Liver (tissue), 8 donors: ENCODE measurements at regions not wholly inside any gene's neighbourhood (a gene's known extent, or its start where the extent isn't known, plus 50 kb on each side); places are given as distances from the start of the nearest gene placed in this dataset.
A peak's percentile ranks its signal among the peaks of the same experiment; 100 is the strongest.

Source experiments
- DNase-seq: peaks from one replicate; pipeline ENCODE4 v3.0.0-alpha.2; 2017; ENCODE audit warnings: low spot score
- H3K27ac ChIP-seq, 2 donors: one replicate each; pipeline ENCODE4 v1.7.0; 2013; ENCODE audit warnings: inconsistent platforms in 2 of 2, low read length in 2 of 2, control low read depth in 1 of 2, low read depth in 1 of 2, mild to moderate bottlenecking in 1 of 2
- H3K27me3 ChIP-seq, 4 donors: one replicate each; pipeline versions ENCODE4 v1.6.1 to v1.7.0; 2013; ENCODE audit warnings: low read length in 3 of 4, inconsistent platforms in 1 of 4, mild to moderate bottlenecking in 1 of 4, moderate library complexity in 1 of 4; ENCODE audit not compliant: control insufficient read depth in 4 of 4, insufficient read depth in 4 of 4
- H3K36me3 ChIP-seq, 4 donors: one replicate each; pipeline versions ENCODE4 v1.6.1 to v1.7.0; 2013; ENCODE audit warnings: low read length in 3 of 4, mild to moderate bottlenecking in 3 of 4, low read depth in 1 of 4, moderate library complexity in 1 of 4; ENCODE audit not compliant: control insufficient read depth in 4 of 4, insufficient read depth in 3 of 4
- H3K4me1 ChIP-seq, 4 donors: one replicate each; pipeline versions ENCODE4 v1.6.1 to v1.7.0; 2013; ENCODE audit warnings: low read length in 3 of 4, mild to moderate bottlenecking in 3 of 4, moderate library complexity in 1 of 4; ENCODE audit not compliant: control insufficient read depth in 4 of 4, insufficient read depth in 4 of 4
- H3K4me3 ChIP-seq, 3 donors: one replicate each; pipeline versions ENCODE4 v1.6.1 to v1.7.0; 2013; ENCODE audit warnings: low read length in 3 of 3, control low read depth in 1 of 3, low read depth in 1 of 3, mild to moderate bottlenecking in 1 of 3
- H3K9ac ChIP-seq, 2 donors: one replicate each; pipeline ENCODE4 v1.7.0; 2013; ENCODE audit warnings: low read length in 2 of 2, mild to moderate bottlenecking in 2 of 2, moderate library complexity in 2 of 2, control low read depth in 1 of 2, low read depth in 1 of 2
- H3K9me3 ChIP-seq, 4 donors: one replicate each; pipeline versions ENCODE4 v1.6.1 to v1.7.0; 2013; ENCODE audit warnings: low read length in 3 of 4; ENCODE audit not compliant: control insufficient read depth in 4 of 4
- EGR1 ChIP-seq, 2 donors: IDR thresholded peaks; 2 replicates each; pipeline ENCODE4 v1.6.1; 2016 to 2018; ENCODE audit warnings: antibody characterized with exemption in 2 of 2, low read depth in 2 of 2
- FOXA1 ChIP-seq: IDR thresholded peaks from 2 replicates; pipeline ENCODE4 v1.6.1; 2016; ENCODE audit warnings: antibody characterized with exemption
- FOXA2 ChIP-seq: IDR thresholded peaks from 2 replicates; pipeline ENCODE4 v1.6.1; 2016; ENCODE audit warnings: antibody characterized with exemption
- HNF4A ChIP-seq, 2 donors: conservative IDR thresholded peaks; 2 replicates each; pipeline ENCODE4 v1.6.1; 2016; ENCODE audit warnings: antibody characterized with exemption in 2 of 2, mild to moderate bottlenecking in 2 of 2
- JUND ChIP-seq, 2 donors: IDR thresholded peaks; 2 replicates each; pipeline ENCODE4 v1.6.1; 2016; ENCODE audit warnings: antibody characterized with exemption in 2 of 2
- RAD21 ChIP-seq, 2 donors: IDR thresholded peaks; 2 replicates each; pipeline ENCODE4 v1.6.1; 2016; ENCODE audit warnings: antibody characterized with exemption in 2 of 2, mild to moderate bottlenecking in 2 of 2
- ZBTB33 ChIP-seq: IDR thresholded peaks from 2 replicates; pipeline ENCODE4 v1.6.1; 2016; ENCODE audit warnings: antibody characterized with exemption
- WGBS: extraction: QIAGEN DNeasy Blood & Tissue Kit; methylation state at CpG from one replicate; pipeline ENCODE4 v1.1.7; 2013; 5-methylcytosine and 5-hydroxymethylcytosine counted together
- TF ChIP-seq, protein P1 (sequence below): IDR thresholded peaks from 2 replicates; pipeline ENCODE4 v1.6.1; 2016; ENCODE audit warnings: antibody characterized with exemption
- TF ChIP-seq, protein P2 (sequence below): fragments of 150-350 bp; IDR thresholded peaks from 2 replicates; pipeline ENCODE4 v1.5.1; 2017; ENCODE audit warnings: improper control_type of control experiment, low read depth, low read length; ENCODE audit not compliant: missing input control
- TF ChIP-seq, protein P3 (sequence below): IDR thresholded peaks from 2 replicates; pipeline ENCODE4 v1.6.1; 2016; ENCODE audit warnings: antibody characterized with exemption, mild to moderate bottlenecking
- TF ChIP-seq, protein P4 (sequence below): IDR thresholded peaks from 2 replicates; pipeline ENCODE4 v1.6.1; 2016; ENCODE audit warnings: antibody characterized with exemption
- donor health status: healthy.
- donor health status: healthy.
- donor health status: healthy.
- donor health status: healthy.
- donor health status: healthy.

DNA sequence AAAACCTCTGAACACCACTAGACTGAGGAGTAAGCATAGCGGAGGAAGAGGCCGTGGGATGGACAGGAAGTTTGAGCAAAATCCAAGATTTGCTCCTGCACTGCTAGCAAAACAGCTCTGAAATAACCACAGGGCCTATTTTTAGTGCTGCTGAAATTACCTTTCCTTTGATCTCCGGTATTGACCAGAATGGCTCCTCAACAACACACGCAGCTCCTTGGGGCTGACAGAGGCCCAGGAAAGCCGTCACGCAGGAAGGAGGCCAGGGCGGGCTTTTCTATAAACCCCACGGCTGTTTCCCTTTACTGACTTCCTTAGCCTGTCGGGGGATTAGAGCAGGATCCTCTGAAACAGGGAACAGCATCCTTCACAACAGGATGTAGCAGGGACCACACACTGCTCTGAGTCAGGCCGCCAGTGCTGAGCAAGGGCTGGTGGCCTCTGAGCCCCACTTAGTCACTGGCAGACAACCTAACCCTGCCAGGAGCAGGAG lies 80.8 kb upstream of the LCLAT1 start:
- no peak overlapping the region for H3K9ac ChIP-seq
- WGBS, result 77% methylated on average over 10 of the region's 10 CpGs
- peak overlapping the region; percentile 7 to 8 for H3K27ac ChIP-seq
- H3K27me3 ChIP-seq, result peaks cover 0 to 5% (median 0%) of the 10 kb centered on the region in 4 donors
- TF ChIP-seq EGR1 (IDR thresholded peaks at IDR 0.05; ENCODE audit: low read depth in 2 of 2) (no peak), HNF4A (conservative IDR thresholded peaks at IDR 0.05) (no peak), RAD21 (IDR thresholded peaks at IDR 0.05) (peak in 1 of 2 donors; percentile 14), FOXA2 (no peak), JUND (IDR thresholded peaks at IDR 0.05) (no peak), ZBTB33 (no peak)
- TF ChIP-seq, protein P1, sequence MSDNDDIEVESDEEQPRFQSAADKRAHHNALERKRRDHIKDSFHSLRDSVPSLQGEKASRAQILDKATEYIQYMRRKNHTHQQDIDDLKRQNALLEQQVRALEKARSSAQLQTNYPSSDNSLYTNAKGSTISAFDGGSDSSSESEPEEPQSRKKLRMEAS, result no peak
- peaks cover 0 to 3% (median 0%) of the 10 kb centered on the region in 4 donors for H3K4me1 ChIP-seq
- H3K9me3 ChIP-seq, result no peaks in the 10 kb centered on the region
- DNase-seq, result no peak
- H3K4me3 ChIP-seq, result no peak overlapping the region
- H3K36me3 ChIP-seq, result no peaks in the 10 kb centered on the region

DNA sequence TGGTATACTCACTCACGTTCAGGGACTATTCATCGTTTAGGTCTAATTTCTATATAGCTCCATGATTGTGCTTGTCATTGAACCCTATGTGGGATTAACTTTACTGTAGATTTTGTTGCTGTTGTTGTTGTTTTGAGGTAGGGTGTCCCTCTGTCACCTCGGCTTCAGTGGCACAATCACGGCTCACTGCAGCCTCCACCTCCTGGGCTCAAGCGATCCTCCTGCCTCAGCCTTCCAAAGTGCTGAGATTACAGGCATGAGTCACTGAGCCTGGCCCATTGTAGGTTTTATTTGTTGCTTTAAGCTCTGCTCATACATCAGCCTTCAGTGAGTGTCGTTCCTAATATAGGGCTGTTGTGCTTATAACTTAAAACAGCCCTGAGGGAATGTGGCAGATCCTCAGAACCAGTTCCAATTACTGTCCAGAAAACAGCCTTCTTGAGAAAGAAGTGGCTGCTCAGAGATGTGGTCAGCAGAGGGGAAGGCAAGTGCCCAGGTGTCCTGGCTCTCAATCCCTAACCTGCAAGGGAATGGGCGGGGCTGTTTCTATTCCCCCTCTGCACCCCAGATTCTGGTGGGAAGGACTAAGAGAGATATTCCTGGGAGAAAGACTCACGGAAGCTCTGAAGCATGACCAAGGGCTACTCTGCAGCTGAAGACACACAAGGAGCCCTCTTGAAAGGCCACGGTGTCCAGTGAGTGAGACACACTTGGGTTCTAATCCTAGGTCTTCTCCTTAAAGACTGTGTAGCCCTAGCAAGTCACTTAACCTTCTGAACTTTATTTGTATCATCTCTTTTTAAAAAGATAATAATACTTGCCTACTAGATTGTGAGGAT lies 79.6 kb upstream of the LCLAT1 start:
- no peaks in the 10 kb centered on the region for H3K9me3 ChIP-seq
- H3K9ac ChIP-seq, result no peak overlapping the region
- H3K27ac ChIP-seq, result no peak overlapping the region
- peaks cover 0 to 5% (median 0%) of the 10 kb centered on the region in 4 donors for H3K27me3 ChIP-seq
- TF ChIP-seq, protein P2, sequence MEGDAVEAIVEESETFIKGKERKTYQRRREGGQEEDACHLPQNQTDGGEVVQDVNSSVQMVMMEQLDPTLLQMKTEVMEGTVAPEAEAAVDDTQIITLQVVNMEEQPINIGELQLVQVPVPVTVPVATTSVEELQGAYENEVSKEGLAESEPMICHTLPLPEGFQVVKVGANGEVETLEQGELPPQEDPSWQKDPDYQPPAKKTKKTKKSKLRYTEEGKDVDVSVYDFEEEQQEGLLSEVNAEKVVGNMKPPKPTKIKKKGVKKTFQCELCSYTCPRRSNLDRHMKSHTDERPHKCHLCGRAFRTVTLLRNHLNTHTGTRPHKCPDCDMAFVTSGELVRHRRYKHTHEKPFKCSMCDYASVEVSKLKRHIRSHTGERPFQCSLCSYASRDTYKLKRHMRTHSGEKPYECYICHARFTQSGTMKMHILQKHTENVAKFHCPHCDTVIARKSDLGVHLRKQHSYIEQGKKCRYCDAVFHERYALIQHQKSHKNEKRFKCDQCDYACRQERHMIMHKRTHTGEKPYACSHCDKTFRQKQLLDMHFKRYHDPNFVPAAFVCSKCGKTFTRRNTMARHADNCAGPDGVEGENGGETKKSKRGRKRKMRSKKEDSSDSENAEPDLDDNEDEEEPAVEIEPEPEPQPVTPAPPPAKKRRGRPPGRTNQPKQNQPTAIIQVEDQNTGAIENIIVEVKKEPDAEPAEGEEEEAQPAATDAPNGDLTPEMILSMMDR, result no peak
- TF ChIP-seq, protein P3, sequence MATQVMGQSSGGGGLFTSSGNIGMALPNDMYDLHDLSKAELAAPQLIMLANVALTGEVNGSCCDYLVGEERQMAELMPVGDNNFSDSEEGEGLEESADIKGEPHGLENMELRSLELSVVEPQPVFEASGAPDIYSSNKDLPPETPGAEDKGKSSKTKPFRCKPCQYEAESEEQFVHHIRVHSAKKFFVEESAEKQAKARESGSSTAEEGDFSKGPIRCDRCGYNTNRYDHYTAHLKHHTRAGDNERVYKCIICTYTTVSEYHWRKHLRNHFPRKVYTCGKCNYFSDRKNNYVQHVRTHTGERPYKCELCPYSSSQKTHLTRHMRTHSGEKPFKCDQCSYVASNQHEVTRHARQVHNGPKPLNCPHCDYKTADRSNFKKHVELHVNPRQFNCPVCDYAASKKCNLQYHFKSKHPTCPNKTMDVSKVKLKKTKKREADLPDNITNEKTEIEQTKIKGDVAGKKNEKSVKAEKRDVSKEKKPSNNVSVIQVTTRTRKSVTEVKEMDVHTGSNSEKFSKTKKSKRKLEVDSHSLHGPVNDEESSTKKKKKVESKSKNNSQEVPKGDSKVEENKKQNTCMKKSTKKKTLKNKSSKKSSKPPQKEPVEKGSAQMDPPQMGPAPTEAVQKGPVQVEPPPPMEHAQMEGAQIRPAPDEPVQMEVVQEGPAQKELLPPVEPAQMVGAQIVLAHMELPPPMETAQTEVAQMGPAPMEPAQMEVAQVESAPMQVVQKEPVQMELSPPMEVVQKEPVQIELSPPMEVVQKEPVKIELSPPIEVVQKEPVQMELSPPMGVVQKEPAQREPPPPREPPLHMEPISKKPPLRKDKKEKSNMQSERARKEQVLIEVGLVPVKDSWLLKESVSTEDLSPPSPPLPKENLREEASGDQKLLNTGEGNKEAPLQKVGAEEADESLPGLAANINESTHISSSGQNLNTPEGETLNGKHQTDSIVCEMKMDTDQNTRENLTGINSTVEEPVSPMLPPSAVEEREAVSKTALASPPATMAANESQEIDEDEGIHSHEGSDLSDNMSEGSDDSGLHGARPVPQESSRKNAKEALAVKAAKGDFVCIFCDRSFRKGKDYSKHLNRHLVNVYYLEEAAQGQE, result no peak
- TF ChIP-seq RAD21 (IDR thresholded peaks at IDR 0.05), result no peak
- no peak for TF ChIP-seq FOXA1
- TF ChIP-seq, protein P4, sequence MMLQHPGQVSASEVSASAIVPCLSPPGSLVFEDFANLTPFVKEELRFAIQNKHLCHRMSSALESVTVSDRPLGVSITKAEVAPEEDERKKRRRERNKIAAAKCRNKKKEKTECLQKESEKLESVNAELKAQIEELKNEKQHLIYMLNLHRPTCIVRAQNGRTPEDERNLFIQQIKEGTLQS, result no peak
- WGBS, result 93% methylated on average over 9 of the region's 9 CpGs
- H3K4me3 ChIP-seq, result no peak overlapping the region
- peaks cover 0 to 3% (median 0%) of the 10 kb centered on the region in 4 donors for H3K4me1 ChIP-seq
- no peak for DNase-seq
- no peaks in the 10 kb centered on the region for H3K36me3 ChIP-seq
